Liver (tissue), 8 donors: ENCODE measurements at regions not wholly inside any gene's neighbourhood (a gene's known extent, or its start where the extent isn't known, plus 50 kb on each side); places are given as distances from the start of the nearest gene placed in this dataset.
A peak's percentile ranks its signal among the peaks of the same experiment; 100 is the strongest.

Experiments used
- DNase-seq: peaks from one replicate; pipeline ENCODE4 v3.0.0-alpha.2; 2017; ENCODE audit warnings: low spot score
- H3K27ac ChIP-seq, 2 donors: one replicate each; pipeline ENCODE4 v1.7.0; 2013; ENCODE audit warnings: inconsistent platforms in 2 of 2, low read length in 2 of 2, control low read depth in 1 of 2, low read depth in 1 of 2, mild to moderate bottlenecking in 1 of 2
- H3K27me3 ChIP-seq, 4 donors: one replicate each; pipeline versions ENCODE4 v1.6.1 to v1.7.0; 2013; ENCODE audit warnings: low read length in 3 of 4, inconsistent platforms in 1 of 4, mild to moderate bottlenecking in 1 of 4, moderate library complexity in 1 of 4; ENCODE audit not compliant: control insufficient read depth in 4 of 4, insufficient read depth in 4 of 4
- H3K36me3 ChIP-seq, 4 donors: one replicate each; pipeline versions ENCODE4 v1.6.1 to v1.7.0; 2013; ENCODE audit warnings: low read length in 3 of 4, mild to moderate bottlenecking in 3 of 4, low read depth in 1 of 4, moderate library complexity in 1 of 4; ENCODE audit not compliant: control insufficient read depth in 4 of 4, insufficient read depth in 3 of 4
- H3K4me1 ChIP-seq, 4 donors: one replicate each; pipeline versions ENCODE4 v1.6.1 to v1.7.0; 2013; ENCODE audit warnings: low read length in 3 of 4, mild to moderate bottlenecking in 3 of 4, moderate library complexity in 1 of 4; ENCODE audit not compliant: control insufficient read depth in 4 of 4, insufficient read depth in 4 of 4
- H3K4me3 ChIP-seq, 3 donors: one replicate each; pipeline versions ENCODE4 v1.6.1 to v1.7.0; 2013; ENCODE audit warnings: low read length in 3 of 3, control low read depth in 1 of 3, low read depth in 1 of 3, mild to moderate bottlenecking in 1 of 3
- H3K9ac ChIP-seq, 2 donors: one replicate each; pipeline ENCODE4 v1.7.0; 2013; ENCODE audit warnings: low read length in 2 of 2, mild to moderate bottlenecking in 2 of 2, moderate library complexity in 2 of 2, control low read depth in 1 of 2, low read depth in 1 of 2
- H3K9me3 ChIP-seq, 4 donors: one replicate each; pipeline versions ENCODE4 v1.6.1 to v1.7.0; 2013; ENCODE audit warnings: low read length in 3 of 4; ENCODE audit not compliant: control insufficient read depth in 4 of 4
- CTCF ChIP-seq: fragments of 150-350 bp; IDR thresholded peaks from 2 replicates; pipeline ENCODE4 v1.5.1; 2017; ENCODE audit warnings: improper control_type of control experiment, low read depth, low read length; ENCODE audit not compliant: missing input control
- EGR1 ChIP-seq, 2 donors: IDR thresholded peaks; 2 replicates each; pipeline ENCODE4 v1.6.1; 2016 to 2018; ENCODE audit warnings: antibody characterized with exemption in 2 of 2, low read depth in 2 of 2
- FOXA2 ChIP-seq: IDR thresholded peaks from 2 replicates; pipeline ENCODE4 v1.6.1; 2016; ENCODE audit warnings: antibody characterized with exemption
- GABPA ChIP-seq, 2 donors: IDR thresholded peaks in 1 of 2; conservative IDR thresholded peaks in 1 of 2; 2 replicates each; pipeline ENCODE4 v1.6.1; 2016; ENCODE audit warnings: antibody characterized with exemption in 2 of 2, mild to moderate bottlenecking in 1 of 2, moderate library complexity in 1 of 2
- HNF4A ChIP-seq, 2 donors: conservative IDR thresholded peaks; 2 replicates each; pipeline ENCODE4 v1.6.1; 2016; ENCODE audit warnings: antibody characterized with exemption in 2 of 2, mild to moderate bottlenecking in 2 of 2
- HNF4G ChIP-seq: IDR thresholded peaks from 2 replicates; pipeline ENCODE4 v1.6.1; 2016; ENCODE audit warnings: antibody characterized with exemption
- JUND ChIP-seq, 2 donors: IDR thresholded peaks; 2 replicates each; pipeline ENCODE4 v1.6.1; 2016; ENCODE audit warnings: antibody characterized with exemption in 2 of 2
- MAX ChIP-seq: IDR thresholded peaks from 2 replicates; pipeline ENCODE4 v1.6.1; 2016; ENCODE audit warnings: antibody characterized with exemption
- NR2F2 ChIP-seq: IDR thresholded peaks from 2 replicates; pipeline ENCODE4 v1.6.1; 2016; ENCODE audit warnings: antibody characterized with exemption
- RAD21 ChIP-seq, 2 donors: IDR thresholded peaks; 2 replicates each; pipeline ENCODE4 v1.6.1; 2016; ENCODE audit warnings: antibody characterized with exemption in 2 of 2, mild to moderate bottlenecking in 2 of 2
- REST ChIP-seq: IDR thresholded peaks from 2 replicates; pipeline ENCODE4 v1.6.1; 2016; ENCODE audit warnings: antibody characterized with exemption, mild to moderate bottlenecking
- RXRA ChIP-seq, 2 donors: IDR thresholded peaks; 2 replicates each; pipeline ENCODE4 v1.6.1; 2017 to 2018; ENCODE audit warnings: antibody characterized with exemption in 2 of 2, mild to moderate bottlenecking in 1 of 2
- SP1 ChIP-seq: IDR thresholded peaks from 2 replicates; pipeline ENCODE4 v1.6.1; 2018; ENCODE audit warnings: antibody characterized with exemption, mild to moderate bottlenecking
- TAF1 ChIP-seq: conservative IDR thresholded peaks from 2 replicates; pipeline ENCODE4 v1.6.1; 2016; ENCODE audit warnings: antibody characterized with exemption, mild to moderate bottlenecking
- WGBS: extraction: QIAGEN DNeasy Blood & Tissue Kit; methylation state at CpG from one replicate; pipeline ENCODE4 v1.1.7; 2013; 5-methylcytosine and 5-hydroxymethylcytosine counted together
- donor health status: healthy.
- donor health status: healthy.
- donor health status: healthy.
- donor health status: healthy.
- donor health status: healthy.

- no peak for DNase-seq
- Histone ChIP-seq H3K36me3 (no peaks in the 10 kb centered on the region), H3K27ac (no peak overlapping the region), H3K4me3 (peak overlapping the region in 2 of 3 donors; percentile 20 to 27), H3K9ac (no peak overlapping the region), H3K27me3 (no peaks in the 10 kb centered on the region), H3K9me3 (peaks cover 2 to 11% (median 8%) of the 10 kb centered on the region in 4 donors), H3K4me1 (no peaks in the 10 kb centered on the region)
- TF ChIP-seq NR2F2 = no peak
- TF ChIP-seq TAF1 = no peak
- TF ChIP-seq RAD21 (IDR thresholded peaks at IDR 0.05) = no peak
- no peak for TF ChIP-seq MAX
- no peak for TF ChIP-seq GABPA (IDR thresholded peaks at IDR 0.05 in 1 of 2, conservative IDR thresholded peaks at IDR 0.05 in 1 of 2)
- TF ChIP-seq FOXA2 = no peak
- TF ChIP-seq HNF4A (conservative IDR thresholded peaks at IDR 0.05) = no peak
- TF ChIP-seq CTCF = no peak
- no peak for TF ChIP-seq HNF4G
- no peak for TF ChIP-seq REST
- 91% methylated on average over 2 of the region's 2 CpGs for WGBS
Measured at GRCh38 chr11:15378941-15379340, 264.2 kb downstream of the INSC start.

GRCh38 chr11:15379483-15379882 is 264.8 kb downstream of the INSC start:
- 74% methylated on average over 4 of the region's 4 CpGs for WGBS
- peaks cover 2 to 11% (median 8%) of the 10 kb centered on the region in 4 donors for H3K9me3 ChIP-seq
- no peak for TF ChIP-seq SP1
- TF ChIP-seq HNF4G = no peak
- TF ChIP-seq GABPA (IDR thresholded peaks at IDR 0.05 in 1 of 2, conservative IDR thresholded peaks at IDR 0.05 in 1 of 2) = no peak
- no peak for TF ChIP-seq EGR1 (IDR thresholded peaks at IDR 0.05; ENCODE audit: low read depth in 2 of 2)
- TF ChIP-seq RXRA (IDR thresholded peaks at IDR 0.05) = no peak
- TF ChIP-seq HNF4A (conservative IDR thresholded peaks at IDR 0.05) = no peak
- TF ChIP-seq CTCF = no peak
- no peak for TF ChIP-seq JUND (IDR thresholded peaks at IDR 0.05)
- no peak for DNase-seq
- H3K4me1 ChIP-seq = no peaks in the 10 kb centered on the region
- H3K36me3 ChIP-seq = no peaks in the 10 kb centered on the region
- no peak overlapping the region for H3K27ac ChIP-seq
- H3K9ac ChIP-seq = no peak overlapping the region
- no peak overlapping the region for H3K4me3 ChIP-seq
- H3K27me3 ChIP-seq = no peaks in the 10 kb centered on the region
